Gastroesophageal sphincter (tissue), 3 donors: ENCODE measurements at regions not wholly inside any gene's neighbourhood (a gene's known extent, or its start where the extent isn't known, plus 50 kb on each side); places are given as distances from the start of the nearest gene placed in this dataset.
"Not testable (repeated sequence)": the region's sequence is repeated elsewhere in the genome, so short reads cannot be mapped to it uniquely, and the experiment has no call there.

Experiments used
- CTCF ChIP-seq, 4 experiments: fragments of 200-600 bp in 2 of 4; fragments of 450-650 bp in 2 of 4; sonication (generic) in 1 of 4; IDR thresholded peaks; one replicate each; pipeline ENCODE4 v1.5.1; 2017 to 2019; ENCODE audit warnings: antibody characterized with exemption in 4 of 4, mild to moderate bottlenecking in 2 of 4, moderate library complexity in 2 of 4
- POLR2A ChIP-seq, 2 donors: fragments of 450-650 bp; IDR thresholded peaks; one replicate each; pipeline ENCODE4 v1.6.1; 2017; ENCODE audit warnings: antibody characterized with exemption in 2 of 2, mild to moderate bottlenecking in 2 of 2, moderate library complexity in 1 of 2

DNA sequence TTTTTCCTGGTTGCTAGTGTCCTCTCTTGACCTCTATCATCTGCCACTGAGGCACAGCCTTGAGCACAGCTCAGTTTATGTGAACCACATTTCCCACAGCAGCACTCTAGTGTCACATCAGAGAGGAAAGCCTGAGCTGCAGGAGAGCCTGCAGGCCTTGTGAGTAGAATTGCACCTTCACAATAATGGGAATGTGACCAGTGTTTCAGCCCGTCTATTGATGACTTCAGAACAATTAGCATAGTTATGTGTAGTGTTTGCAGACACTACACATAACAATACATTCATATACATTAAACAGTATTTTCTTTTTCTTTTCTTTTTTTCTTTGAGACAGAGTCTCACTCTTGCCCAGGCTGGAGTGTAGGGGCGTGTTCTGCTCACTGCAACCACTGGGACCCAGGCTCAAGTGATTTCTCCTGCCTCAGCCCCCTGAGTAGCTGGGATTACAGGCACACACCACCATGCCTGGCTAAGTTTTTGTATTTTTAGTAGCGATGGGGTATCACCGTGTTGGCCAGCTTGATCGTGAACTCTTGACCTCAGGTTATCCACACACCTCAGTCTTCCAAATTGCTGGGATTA is 108.0 kb upstream of the LRRC3B start:
- TF ChIP-seq POLR2A, CTCF (IDR thresholded peaks at IDR 0.05): not testable (repeated sequence)
